Fibroblast of pulmonary artery (primary cell): ENCODE measurements at regions not wholly inside any gene's neighbourhood (a gene's known extent, or its start where the extent isn't known, plus 50 kb on each side); places are given as distances from the start of the nearest gene placed in this dataset.

Experiments used
- DNase-seq: peaks from one replicate; pipeline ENCODE4 v3.0.0-alpha.2; 2010; ENCODE audit warnings: low read depth
- H3K4me3 ChIP-seq: replicated peaks from 2 replicates; pipeline ENCODE4 v1.5.1; 2011; ENCODE audit warnings: low read depth, mild to moderate bottlenecking, control low read depth, low read length, moderate library complexity
- CTCF ChIP-seq: IDR thresholded peaks from 2 replicates; pipeline ENCODE4 v1.5.1; 2011; ENCODE audit warnings: mild to moderate bottlenecking, control low read depth, low read length, inconsistent platforms; ENCODE audit errors: missing control alignments

GRCh38 chr3:117873249-117873600 is 1161.4 kb downstream of the IGSF11 start:
- DNase-seq, result peak; percentile 55
- no peak for TF ChIP-seq CTCF
- no peak overlapping the region for H3K4me3 ChIP-seq

GRCh38 chr3:117874028-117874690 is 1160.5 kb downstream of the IGSF11 start:
- no peak overlapping the region for H3K4me3 ChIP-seq
- DNase-seq, result no peak
- no peak for TF ChIP-seq CTCF

- no peak for DNase-seq
- H3K4me3 ChIP-seq, result no peak overlapping the region
- no peak for TF ChIP-seq CTCF
Observed at GRCh38 chr3:117874904-117875874, 1159.5 kb downstream of the IGSF11 start.

- no peak for DNase-seq
- H3K4me3 ChIP-seq, result no peak overlapping the region
- no peak for TF ChIP-seq CTCF
Observed at GRCh38 chr3:117875887-117876286, 1158.8 kb downstream of the IGSF11 start.

GRCh38 chr3:117880638-117881037 is 1154.0 kb downstream of the IGSF11 start:
- H3K4me3 ChIP-seq, result no peak overlapping the region
- TF ChIP-seq CTCF, result no peak
- DNase-seq, result no peak

- DNase-seq, result no peak
- TF ChIP-seq CTCF, result no peak
- H3K4me3 ChIP-seq, result no peak overlapping the region
Observed at GRCh38 chr3:117881210-117881609, 1153.4 kb downstream of the IGSF11 start.

GRCh38 chr3:117885011-117885441 is 1149.6 kb downstream of the IGSF11 start:
- peak; percentile 31 for DNase-seq
- TF ChIP-seq CTCF, result no peak
- H3K4me3 ChIP-seq, result no peak overlapping the region
